ENCODE measurements at regions not wholly inside any gene's neighbourhood (a gene's known extent, or its start where the extent isn't known, plus 50 kb on each side); places are given as distances from the start of the nearest gene placed in this dataset.
"Not testable (repeated sequence)": the region's sequence is repeated elsewhere in the genome, so short reads cannot be mapped to it uniquely, and the experiment has no call there.

DNA sequence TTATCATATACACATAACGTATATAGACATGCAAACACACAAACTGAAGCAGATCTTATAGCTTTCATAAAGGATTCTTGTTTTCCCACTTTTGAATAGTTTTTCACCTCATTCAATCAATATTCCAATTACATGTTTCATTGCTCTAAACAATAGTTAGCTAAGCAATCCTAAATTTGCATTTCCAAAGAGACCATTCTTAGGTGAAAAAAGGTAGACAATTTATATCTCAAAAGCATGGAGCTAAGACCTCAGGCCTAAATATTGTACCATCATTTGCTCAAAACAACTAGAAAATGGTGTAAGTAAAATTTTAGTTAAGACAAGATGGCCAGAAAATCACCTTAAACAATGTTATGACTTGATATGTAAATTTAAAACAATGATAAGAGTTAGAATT is 1148.5 kb upstream of the DIAPH2 start:
- TF ChIP-seq CTCF (IDR thresholded peaks at IDR 0.05): no peak
- Mint-ChIP-seq H3K36me3 (no peaks in the 10 kb centered on the region), H3K4me1 (no peaks in the 10 kb centered on the region), H3K9me3 (peaks cover 2 to 10% of the 10 kb centered on the region in 2 donors), H3K27me3 (ENCODE audit: low read depth in 2 of 2) (no peaks in the 10 kb centered on the region), H3K27ac (no peak overlapping the region), H3K4me3 (no peak overlapping the region)
- DNase-seq (no peak), ATAC-seq (no peak)
- H3K9me3 ChIP-seq (ENCODE audit: control insufficient read depth, insufficient read depth, low read length): no peaks in the 10 kb centered on the region
- no peaks in the 10 kb centered on the region for H3K27me3 ChIP-seq (ENCODE audit: control insufficient read depth, insufficient read depth, low read length)
- no peak overlapping the region for H3K4me3 ChIP-seq (ENCODE audit: low read length)
- intact Hi-C loops (cut with micrococcal nuclease): no loop called here
- WGBS (ENCODE audit: insufficient coverage): no CpG with 5 or more reads among the region's 1 CpG
- no peak overlapping the region for H3K27ac ChIP-seq (ENCODE audit: low read length)
- H3K4me1 ChIP-seq (ENCODE audit: control insufficient read depth, insufficient read depth, low read length): no peaks in the 10 kb centered on the region
- H3K36me3 ChIP-seq (ENCODE audit: control insufficient read depth, insufficient read depth, low read length): no peaks in the 10 kb centered on the region

- H3K27me3 Mint-ChIP-seq (ENCODE audit: low read depth in 2 of 2): no peaks in the 10 kb centered on the region
- no peaks in the 10 kb centered on the region for H3K27me3 ChIP-seq (ENCODE audit: control insufficient read depth, insufficient read depth, low read length)
- H3K36me3 ChIP-seq (ENCODE audit: control insufficient read depth, insufficient read depth, low read length): no peaks in the 10 kb centered on the region
- no peaks in the 10 kb centered on the region for H3K4me1 Mint-ChIP-seq
- H3K4me3 Mint-ChIP-seq: no peak overlapping the region
- H3K36me3 Mint-ChIP-seq: no peaks in the 10 kb centered on the region
- H3K9me3 ChIP-seq (ENCODE audit: control insufficient read depth, insufficient read depth, low read length): no peaks in the 10 kb centered on the region
- no peak for TF ChIP-seq CTCF (IDR thresholded peaks at IDR 0.05)
- no peak overlapping the region for H3K4me3 ChIP-seq (ENCODE audit: low read length)
- no peak overlapping the region for H3K27ac Mint-ChIP-seq
- no peak overlapping the region for H3K27ac ChIP-seq (ENCODE audit: low read length)
- no peak for ATAC-seq
- DNase-seq: no peak
- H3K9me3 Mint-ChIP-seq: peaks cover 2 to 10% of the 10 kb centered on the region in 2 donors
- no peaks in the 10 kb centered on the region for H3K4me1 ChIP-seq (ENCODE audit: control insufficient read depth, insufficient read depth, low read length)
- intact Hi-C loops (cut with micrococcal nuclease): no loop called here
Measured at GRCh38 chrX:95536661-95537060, 1148.0 kb upstream of the DIAPH2 start.

- Histone ChIP-seq H3K9me3 (ENCODE audit: control insufficient read depth, insufficient read depth, low read length) (no peaks in the 10 kb centered on the region), H3K27ac (ENCODE audit: low read length) (no peak overlapping the region), H3K36me3 (ENCODE audit: control insufficient read depth, insufficient read depth, low read length) (no peaks in the 10 kb centered on the region), H3K4me1 (ENCODE audit: control insufficient read depth, insufficient read depth, low read length) (no peaks in the 10 kb centered on the region), H3K4me3 (ENCODE audit: low read length) (no peak overlapping the region), H3K27me3 (ENCODE audit: control insufficient read depth, insufficient read depth, low read length) (no peaks in the 10 kb centered on the region)
- ATAC-seq (no peak), DNase-seq (no peak)
- no peak overlapping the region for H3K4me3 Mint-ChIP-seq
- H3K27me3 Mint-ChIP-seq (ENCODE audit: low read depth in 2 of 2): no peaks in the 10 kb centered on the region
- intact Hi-C loops (cut with micrococcal nuclease): no loop called here
- no peaks in the 10 kb centered on the region for H3K4me1 Mint-ChIP-seq
- H3K27ac Mint-ChIP-seq: no peak overlapping the region
- H3K9me3 Mint-ChIP-seq: peaks cover 0 to 10% of the 10 kb centered on the region in 2 donors
- no peak for TF ChIP-seq CTCF (IDR thresholded peaks at IDR 0.05)
- no peaks in the 10 kb centered on the region for H3K36me3 Mint-ChIP-seq
- WGBS (ENCODE audit: insufficient coverage): 40% methylated on average over 2 of the region's 3 CpGs
Measured at GRCh38 chrX:95539041-95539440, 1145.6 kb upstream of the DIAPH2 start.

DNA sequence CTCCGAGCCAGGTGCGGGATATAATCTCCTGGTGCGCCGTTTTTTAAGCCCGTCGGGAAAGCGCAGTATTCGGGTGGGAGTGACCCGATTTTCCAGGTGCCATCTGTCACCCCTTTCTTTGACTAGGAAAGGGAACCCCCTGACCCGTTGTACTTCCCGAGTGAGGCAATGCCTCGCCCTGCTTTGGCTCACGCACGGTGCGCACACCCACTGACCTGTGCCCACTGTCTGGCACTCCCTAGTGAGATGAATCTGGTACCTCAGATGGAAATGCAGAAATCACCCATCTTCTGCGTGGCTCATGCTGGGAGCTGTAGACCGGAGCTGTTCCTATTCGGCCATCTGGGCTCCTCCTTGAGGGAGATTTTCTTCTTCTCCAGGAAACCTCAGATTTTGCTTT is 1135.1 kb upstream of the DIAPH2 start:
- H3K9me3 ChIP-seq (ENCODE audit: control insufficient read depth, insufficient read depth, low read length); H3K4me3 ChIP-seq (ENCODE audit: low read length); ATAC-seq; H3K9me3 Mint-ChIP-seq; H3K4me1 Mint-ChIP-seq; H3K27me3 Mint-ChIP-seq (ENCODE audit: low read depth in 2 of 2); H3K27ac Mint-ChIP-seq; H3K36me3 ChIP-seq (ENCODE audit: control insufficient read depth, insufficient read depth, low read length); H3K27me3 ChIP-seq (ENCODE audit: control insufficient read depth, insufficient read depth, low read length); H3K4me1 ChIP-seq (ENCODE audit: control insufficient read depth, insufficient read depth, low read length); H3K36me3 Mint-ChIP-seq; H3K27ac ChIP-seq (ENCODE audit: low read length); DNase-seq; intact Hi-C loops (cut with micrococcal nuclease); H3K4me3 Mint-ChIP-seq: not testable (repeated sequence)
- 99% methylated on average over 15 of the region's 18 CpGs for WGBS (ENCODE audit: insufficient coverage)
